IPS-11a (cell line): ENCODE measurements at regions not wholly inside any gene's neighbourhood (a gene's known extent, or its start where the extent isn't known, plus 50 kb on each side); places are given as distances from the start of the nearest gene placed in this dataset.

ENCODE experiments used
- H3K4me3 ChIP-seq: one replicate; pipeline ENCODE4 v1.5.1; 2013; ENCODE audit warnings: low read depth, low read length, control low read depth

GRCh38 chr14:47935332-47935731, 259.9 kb upstream of the MDGA2 start:
- H3K4me3 ChIP-seq = no peak overlapping the region

- no peak overlapping the region for H3K4me3 ChIP-seq
Observed at GRCh38 chr14:47929334-47929733, 253.9 kb upstream of the MDGA2 start.

DNA sequence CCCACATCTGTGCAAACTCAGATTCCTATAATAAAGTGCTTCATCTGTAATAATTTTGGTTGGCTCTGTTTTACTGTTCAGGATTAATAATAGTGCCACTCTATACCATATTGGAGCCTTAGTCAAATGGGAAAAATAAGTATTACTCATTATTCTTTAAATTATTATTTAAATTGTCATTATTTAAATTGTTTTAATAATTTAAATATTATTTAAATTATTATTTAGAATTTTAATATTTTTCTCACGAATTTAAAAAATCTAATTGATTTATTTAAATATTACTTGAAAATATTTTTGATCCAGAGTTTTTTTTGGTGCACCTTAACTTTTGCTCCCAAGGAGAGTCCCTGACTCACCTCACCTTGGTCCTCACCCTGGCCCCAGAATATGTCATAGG, 245.7 kb upstream of the MDGA2 start:
- H3K4me3 ChIP-seq = no peak overlapping the region

- H3K4me3 ChIP-seq = no peak overlapping the region
Observed at GRCh38 chr14:47919997-47920396, 244.6 kb upstream of the MDGA2 start.

- H3K4me3 ChIP-seq = no peak overlapping the region
Observed at GRCh38 chr14:47919334-47919846, 244.0 kb upstream of the MDGA2 start.

- no peak overlapping the region for H3K4me3 ChIP-seq
Observed at GRCh38 chr14:47917344-47917954, 242.0 kb upstream of the MDGA2 start.

- H3K4me3 ChIP-seq = peak overlapping the region; percentile 33
Observed at GRCh38 chr14:47901141-47901540, 225.7 kb upstream of the MDGA2 start.

GRCh38 chr14:47899685-47900084, 224.3 kb upstream of the MDGA2 start:
- no peak overlapping the region for H3K4me3 ChIP-seq

- no peak overlapping the region for H3K4me3 ChIP-seq
Observed at GRCh38 chr14:47874350-47874749, 198.9 kb upstream of the MDGA2 start.

- H3K4me3 ChIP-seq = no peak overlapping the region
Observed at GRCh38 chr14:47872588-47872987, 197.2 kb upstream of the MDGA2 start.

DNA sequence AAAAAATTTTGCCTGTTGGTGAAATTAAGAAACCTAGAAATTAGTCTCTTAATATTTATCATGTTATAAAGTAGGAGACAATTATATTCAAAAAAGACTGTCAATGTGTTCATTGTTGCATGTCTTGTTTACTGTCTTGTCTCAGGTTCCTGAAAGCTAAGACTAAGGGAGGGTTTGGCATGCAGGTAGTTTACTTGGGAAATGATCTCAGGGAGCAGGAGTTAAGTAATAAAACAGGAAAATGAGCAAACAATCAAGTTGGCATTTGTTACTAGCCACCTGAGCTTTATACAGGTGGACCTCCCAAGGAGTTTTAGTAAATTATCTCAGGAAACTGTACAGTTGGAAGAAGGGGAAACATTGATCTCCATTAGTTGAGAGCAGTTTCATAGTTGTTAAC, 188.0 kb upstream of the MDGA2 start:
- H3K4me3 ChIP-seq = no peak overlapping the region

DNA sequence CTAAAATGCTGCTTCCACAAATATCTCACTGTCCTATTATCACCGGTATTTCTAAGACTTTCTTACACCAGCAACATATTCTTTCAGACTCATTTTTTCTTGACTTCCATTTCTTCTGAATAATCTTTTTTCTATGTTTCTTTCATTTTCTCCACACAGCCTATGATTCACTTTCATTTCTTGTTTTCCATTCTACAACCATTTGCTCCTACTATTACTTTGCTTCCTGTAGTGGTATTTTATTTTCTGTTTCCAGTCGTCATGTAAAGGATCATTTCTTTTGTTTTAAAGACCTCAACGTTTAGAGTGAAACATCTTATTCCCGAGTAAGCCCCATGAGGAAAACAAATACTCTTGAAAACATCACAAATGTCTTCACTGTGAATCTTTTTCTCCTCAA, 182.2 kb upstream of the MDGA2 start:
- H3K4me3 ChIP-seq = no peak overlapping the region

- no peak overlapping the region for H3K4me3 ChIP-seq
Observed at GRCh38 chr14:47852278-47852677, 176.9 kb upstream of the MDGA2 start.

- no peak overlapping the region for H3K4me3 ChIP-seq
Observed at GRCh38 chr14:47846008-47846407, 170.6 kb upstream of the MDGA2 start.

- H3K4me3 ChIP-seq = no peak overlapping the region
Observed at GRCh38 chr14:47843236-47843635, 167.8 kb upstream of the MDGA2 start.

GRCh38 chr14:47833011-47833410, 157.6 kb upstream of the MDGA2 start:
- no peak overlapping the region for H3K4me3 ChIP-seq

- H3K4me3 ChIP-seq = no peak overlapping the region
Observed at GRCh38 chr14:47826809-47827208, 151.4 kb upstream of the MDGA2 start.

DNA sequence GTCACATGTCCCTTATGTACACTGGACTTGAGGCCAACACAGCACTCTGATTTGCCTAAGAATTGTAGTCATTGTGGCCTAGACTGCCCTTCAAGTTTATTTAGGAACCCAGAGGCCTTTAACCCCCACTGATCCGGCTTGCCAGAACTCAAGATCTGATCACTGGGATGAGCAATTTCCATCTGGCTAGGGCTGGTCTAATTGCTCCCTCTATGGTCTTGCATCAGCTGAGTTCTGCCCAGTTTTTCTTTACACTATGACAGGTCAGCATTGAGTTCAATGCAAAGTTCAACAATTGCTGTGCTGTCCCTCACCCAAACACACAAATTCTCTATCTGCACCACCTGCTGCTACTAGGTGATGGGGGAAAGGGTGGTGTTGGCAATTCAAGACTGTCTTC, 146.9 kb upstream of the MDGA2 start:
- no peak overlapping the region for H3K4me3 ChIP-seq

DNA sequence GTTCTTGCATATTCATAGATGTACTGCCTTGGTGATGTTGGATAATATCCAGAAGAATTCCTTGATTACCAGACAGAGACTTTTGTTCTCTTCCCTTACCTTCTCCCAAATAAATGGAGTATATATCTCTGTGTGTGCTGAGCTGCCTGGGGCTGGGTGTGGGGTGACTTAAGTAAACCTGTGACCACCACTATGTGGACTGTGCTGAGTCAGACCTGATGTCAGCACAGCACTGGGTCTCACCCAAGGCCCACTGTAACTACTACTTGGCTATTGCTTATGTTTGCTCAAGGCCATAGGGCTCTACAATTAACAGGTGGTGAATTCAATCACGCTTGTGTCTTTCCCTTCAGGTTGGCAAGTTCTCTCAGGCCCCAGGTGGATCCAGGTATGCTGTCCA, 145.7 kb upstream of the MDGA2 start:
- no peak overlapping the region for H3K4me3 ChIP-seq

DNA sequence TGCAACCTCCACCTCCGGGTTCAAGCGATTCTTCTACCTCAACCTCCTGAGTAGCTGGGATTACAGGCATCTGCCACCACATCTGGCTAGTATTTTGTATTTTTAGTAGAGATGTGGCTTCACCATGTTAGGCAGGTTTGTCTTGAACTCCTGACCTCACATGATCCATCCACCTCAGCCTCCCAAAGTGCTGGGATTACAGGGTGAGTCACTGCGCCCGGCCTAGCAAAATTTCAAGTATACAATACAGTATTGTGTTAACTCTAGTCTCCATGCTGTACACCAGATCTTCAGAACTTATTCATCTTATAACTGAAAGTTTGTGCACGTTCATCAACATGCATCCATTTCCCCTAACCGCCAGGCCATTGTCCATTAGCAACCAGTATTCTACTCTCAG, 115.1 kb upstream of the MDGA2 start:
- H3K4me3 ChIP-seq = no peak overlapping the region

DNA sequence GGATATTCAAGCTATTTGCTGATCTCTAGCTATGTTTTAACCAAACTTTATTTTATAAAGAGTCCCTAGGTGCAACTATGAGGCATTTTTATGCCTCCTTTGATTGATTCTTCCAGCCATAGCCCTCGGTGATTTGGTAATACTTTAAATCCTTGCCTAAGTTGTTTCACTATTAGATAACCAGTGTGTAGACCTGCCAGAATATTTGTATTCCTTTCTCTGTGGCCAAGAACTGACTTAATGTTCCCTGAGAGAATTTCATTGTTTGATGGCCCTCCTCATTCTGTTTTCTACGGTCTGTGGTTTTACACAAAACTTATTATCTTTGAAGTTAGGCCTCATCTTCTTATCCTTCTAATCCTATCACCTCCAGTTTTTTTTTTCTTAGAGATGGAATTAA, 109.7 kb upstream of the MDGA2 start:
- H3K4me3 ChIP-seq = no peak overlapping the region

DNA sequence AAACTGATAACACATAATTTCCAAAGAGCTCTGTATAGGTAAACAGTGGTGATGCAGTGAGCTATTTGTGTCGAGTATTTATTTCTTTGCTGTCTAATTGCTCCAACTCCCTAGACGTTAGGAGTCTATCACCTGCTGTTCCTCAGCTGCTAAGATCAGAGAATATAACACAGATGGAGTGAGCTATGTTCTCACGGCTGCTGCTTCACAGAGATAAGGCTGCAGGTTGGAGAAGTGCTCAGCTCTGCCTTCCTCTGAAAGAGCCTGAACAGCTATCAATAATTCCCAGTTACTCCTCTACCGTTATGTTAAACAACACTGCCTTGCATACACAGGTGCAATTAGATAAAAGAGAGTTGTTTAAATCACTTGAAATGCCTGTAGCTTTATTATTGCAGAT, 103.2 kb upstream of the MDGA2 start:
- no peak overlapping the region for H3K4me3 ChIP-seq

GRCh38 chr14:47772652-47773051, 97.2 kb upstream of the MDGA2 start:
- no peak overlapping the region for H3K4me3 ChIP-seq
